Tibial nerve (tissue), 4 donors: ENCODE measurements at regions not wholly inside any gene's neighbourhood (a gene's known extent, or its start where the extent isn't known, plus 50 kb on each side); places are given as distances from the start of the nearest gene placed in this dataset.

Source experiments
- EP300 ChIP-seq, 2 donors: sonication (generic); formaldehyde crosslinking; IDR thresholded peaks; one replicate each; pipeline ENCODE4 v1.6.1; 2017; ENCODE audit warnings: antibody characterized with exemption in 2 of 2, mild to moderate bottlenecking in 1 of 2
- POLR2A ChIP-seq, 2 donors: fragments of 450-650 bp; IDR thresholded peaks; one replicate each; pipeline ENCODE4 v1.6.1; 2017; ENCODE audit warnings: antibody characterized with exemption in 2 of 2, mild to moderate bottlenecking in 2 of 2, moderate library complexity in 2 of 2
- TF ChIP-seq, protein P1 (sequence below), 5 experiments: fragments of 200-600 bp in 3 of 5; fragments of 450-650 bp in 2 of 5; sonication (generic) in 3 of 5; IDR thresholded peaks; one replicate each; pipeline ENCODE4 v1.5.1; 2016 to 2019; ENCODE audit warnings: antibody characterized with exemption in 5 of 5, mild to moderate bottlenecking in 3 of 5, moderate library complexity in 2 of 5

DNA sequence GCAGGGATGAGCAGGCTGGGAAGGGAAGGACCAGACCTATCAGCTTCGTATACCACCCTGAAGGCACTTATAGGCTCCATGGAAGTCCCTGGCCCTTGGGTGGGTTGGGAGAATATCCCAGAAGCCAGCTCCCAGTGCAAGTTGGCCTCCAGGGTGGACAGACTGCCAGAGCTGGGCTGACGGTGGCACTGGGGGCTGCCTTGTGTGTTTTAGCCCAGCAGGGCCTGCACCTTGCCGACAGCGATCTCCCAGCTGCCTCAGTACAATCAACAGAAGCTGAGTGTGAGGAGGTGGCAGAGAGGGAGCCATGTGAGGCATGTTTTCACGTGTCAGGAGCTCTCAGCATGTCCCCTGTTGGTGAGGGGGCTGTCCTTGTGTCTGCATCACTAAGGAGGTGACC, 159.5 kb downstream of the VEGFA start:
- TF ChIP-seq, protein P1, sequence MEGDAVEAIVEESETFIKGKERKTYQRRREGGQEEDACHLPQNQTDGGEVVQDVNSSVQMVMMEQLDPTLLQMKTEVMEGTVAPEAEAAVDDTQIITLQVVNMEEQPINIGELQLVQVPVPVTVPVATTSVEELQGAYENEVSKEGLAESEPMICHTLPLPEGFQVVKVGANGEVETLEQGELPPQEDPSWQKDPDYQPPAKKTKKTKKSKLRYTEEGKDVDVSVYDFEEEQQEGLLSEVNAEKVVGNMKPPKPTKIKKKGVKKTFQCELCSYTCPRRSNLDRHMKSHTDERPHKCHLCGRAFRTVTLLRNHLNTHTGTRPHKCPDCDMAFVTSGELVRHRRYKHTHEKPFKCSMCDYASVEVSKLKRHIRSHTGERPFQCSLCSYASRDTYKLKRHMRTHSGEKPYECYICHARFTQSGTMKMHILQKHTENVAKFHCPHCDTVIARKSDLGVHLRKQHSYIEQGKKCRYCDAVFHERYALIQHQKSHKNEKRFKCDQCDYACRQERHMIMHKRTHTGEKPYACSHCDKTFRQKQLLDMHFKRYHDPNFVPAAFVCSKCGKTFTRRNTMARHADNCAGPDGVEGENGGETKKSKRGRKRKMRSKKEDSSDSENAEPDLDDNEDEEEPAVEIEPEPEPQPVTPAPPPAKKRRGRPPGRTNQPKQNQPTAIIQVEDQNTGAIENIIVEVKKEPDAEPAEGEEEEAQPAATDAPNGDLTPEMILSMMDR (IDR thresholded peaks at IDR 0.05): no peak
- no peak for TF ChIP-seq POLR2A (IDR thresholded peaks at IDR 0.05)
- TF ChIP-seq EP300 (IDR thresholded peaks at IDR 0.05): no peak
